PFSK-1 (cell line): ENCODE measurements at regions not wholly inside any gene's neighbourhood (a gene's known extent, or its start where the extent isn't known, plus 50 kb on each side); places are given as distances from the start of the nearest gene placed in this dataset.

Experiments used
- POLR2AphosphoS5 ChIP-seq: IDR thresholded peaks from 2 replicates; pipeline ENCODE4 v1.6.1; 2012; ENCODE audit warnings: low read depth, mild to moderate bottlenecking, control low read depth, low read length, moderate library complexity
- REST ChIP-seq, 2 experiments: IDR thresholded peaks; 2 replicates each; pipeline versions ENCODE4 v1.6.1 to v1.8.0; 2011 to 2012; ENCODE audit warnings: low read depth in 2 of 2, low read length in 2 of 2, control low read depth in 1 of 2, inconsistent platforms in 1 of 2, mild to moderate bottlenecking in 1 of 2, moderate library complexity in 1 of 2; ENCODE audit not compliant: insufficient read depth in 1 of 2
- SIN3A ChIP-seq: IDR thresholded peaks from 2 replicates; pipeline ENCODE4 v1.6.1; 2012; ENCODE audit warnings: mild to moderate bottlenecking, low read length, moderate library complexity, borderline replicate concordance; ENCODE audit not compliant: insufficient read depth
- TAF1 ChIP-seq: IDR thresholded peaks from 2 replicates; pipeline ENCODE4 v1.6.1; 2012; ENCODE audit warnings: low read length, control low read depth, borderline replicate concordance; ENCODE audit not compliant: insufficient read depth

- TF ChIP-seq TAF1 (no peak), REST (IDR thresholded peaks at IDR 0.05; ENCODE audit: insufficient read depth in 1 of 2, low read depth in 2 of 2, low read length in 2 of 2) (no peak), POLR2AphosphoS5 (no peak), SIN3A (no peak)
Observed at GRCh38 chr4:38280323-38280706, 320.1 kb downstream of the PTTG2 start.
